ENCODE measurements at regions not wholly inside any gene's neighbourhood (a gene's known extent, or its start where the extent isn't known, plus 50 kb on each side); places are given as distances from the start of the nearest gene placed in this dataset.

GRCh38 chr6:74750826-74751225 is 455.0 kb downstream of the COL12A1 start:
- no peak for TF ChIP-seq CTCF (IDR thresholded peaks at IDR 0.05)
- intact Hi-C loops (cut with DNase I) = no loop called here
- no peak for ATAC-seq

GRCh38 chr6:74749211-74750147 is 456.4 kb downstream of the COL12A1 start:
- ATAC-seq = peak; percentile 64 to 90

More at GRCh38 chr6:74750826-74751225, 455.0 kb downstream of the COL12A1 start:
- no peak for DNase-seq
- Histone ChIP-seq H3K36me3 (no peaks in the 10 kb centered on the region), H3K4me3 (no peak overlapping the region), H3K4me1 (no peaks in the 10 kb centered on the region), H3K27me3 (ENCODE audit: low read depth) (no peaks in the 10 kb centered on the region), H3K9me3 (no peaks in the 10 kb centered on the region), H3K27ac (no peak overlapping the region)

GRCh38 chr6:74745670-74746069 is 460.2 kb downstream of the COL12A1 start:
- ATAC-seq = no peak
- no peaks in the 10 kb centered on the region for H3K4me1 ChIP-seq
- no peaks in the 10 kb centered on the region for H3K27me3 ChIP-seq (ENCODE audit: low read depth)
- no peak overlapping the region for H3K4me3 ChIP-seq
- no peak for TF ChIP-seq CTCF (IDR thresholded peaks at IDR 0.05)
- H3K9me3 ChIP-seq = no peaks in the 10 kb centered on the region
- no peak overlapping the region for H3K27ac ChIP-seq
- DNase-seq = no peak
- no peaks in the 10 kb centered on the region for H3K36me3 ChIP-seq
- intact Hi-C loops (cut with DNase I) = no loop called here

More at GRCh38 chr6:74749211-74750147, 456.4 kb downstream of the COL12A1 start:
- Histone ChIP-seq H3K27ac (peak overlapping the region; percentile 3), H3K36me3 (no peaks in the 10 kb centered on the region), H3K4me1 (no peaks in the 10 kb centered on the region), H3K4me3 (no peak overlapping the region), H3K9me3 (no peaks in the 10 kb centered on the region), H3K27me3 (ENCODE audit: low read depth) (no peaks in the 10 kb centered on the region)
- TF ChIP-seq CTCF (IDR thresholded peaks at IDR 0.05) = no peak
- no peak for DNase-seq
- intact Hi-C loops (cut with DNase I) = no loop called here

- intact Hi-C loops (cut with DNase I) = no loop called here
- Histone ChIP-seq H3K9me3 (no peaks in the 10 kb centered on the region), H3K27ac (no peak overlapping the region), H3K4me1 (no peaks in the 10 kb centered on the region), H3K36me3 (no peaks in the 10 kb centered on the region), H3K4me3 (no peak overlapping the region), H3K27me3 (ENCODE audit: low read depth) (no peaks in the 10 kb centered on the region)
- TF ChIP-seq CTCF (IDR thresholded peaks at IDR 0.05) = no peak
- ATAC-seq = no peak
- DNase-seq = no peak
Measured at GRCh38 chr6:74742793-74743508, 462.9 kb downstream of the COL12A1 start.

GRCh38 chr6:74741646-74742045 is 464.2 kb downstream of the COL12A1 start:
- TF ChIP-seq CTCF (IDR thresholded peaks at IDR 0.05) = no peak
- Histone ChIP-seq H3K9me3 (no peaks in the 10 kb centered on the region), H3K27me3 (ENCODE audit: low read depth) (no peaks in the 10 kb centered on the region), H3K4me3 (no peak overlapping the region), H3K36me3 (no peaks in the 10 kb centered on the region), H3K4me1 (no peaks in the 10 kb centered on the region), H3K27ac (no peak overlapping the region)
- intact Hi-C loops (cut with DNase I) = no loop called here
- DNase-seq = no peak
- ATAC-seq = no peak
